Mucosa of descending colon (tissue), 3 donors: ENCODE measurements at regions not wholly inside any gene's neighbourhood (a gene's known extent, or its start where the extent isn't known, plus 50 kb on each side); places are given as distances from the start of the nearest gene placed in this dataset.

Experiments used
- ATAC-seq: fragments of 200-7000 bp; cut with Tn5 transposase; one replicate; pipeline ENCODE4 v1.9.1; 2020; ENCODE audit warnings: mild to moderate bottlenecking, moderate library complexity
- DNase-seq, 3 donors: peaks; one replicate each; pipeline ENCODE4 v3.0.0-alpha.2; 2020
- H3K36me3 ChIP-seq: fragments of 200-600 bp; one replicate; pipeline ENCODE4 v1.8.0; 2021; ENCODE audit warnings: low read depth, mild to moderate bottlenecking
- H3K4me1 ChIP-seq: fragments of 200-600 bp; one replicate; pipeline ENCODE4 v1.8.0; 2021; ENCODE audit warnings: low read depth, mild to moderate bottlenecking
- H3K4me3 ChIP-seq: fragments of 200-600 bp; one replicate; pipeline ENCODE4 v1.8.0; 2021; ENCODE audit warnings: mild to moderate bottlenecking
- H3K9me3 ChIP-seq: fragments of 200-600 bp; one replicate; pipeline ENCODE4 v1.8.0; 2021; ENCODE audit warnings: mild to moderate bottlenecking
- intact Hi-C, 2 donors: fragments of 100-400 bp; cut with DNase I in 1 of 2; cut with micrococcal nuclease in 1 of 2; formaldehyde crosslinking; loops; one replicate each; pipeline versions ENCODE4 v1.11.0 to v1.11.1; 2022; cut with DNase I, micrococcal nuclease
- TF ChIP-seq, protein P1 (sequence below): fragments of 200-600 bp; IDR thresholded peaks from one replicate; pipeline ENCODE4 v1.8.0; 2022; ENCODE audit warnings: antibody characterized with exemption, mild to moderate bottlenecking
- donor health status: DM: no; HTN: no; CAD: no; lungs with moderate emphysema.
- donor health status: DM: no; HTN: no; CAD: no.
- donor health status: DM: no; HTN: yes; CAD: no.

DNA sequence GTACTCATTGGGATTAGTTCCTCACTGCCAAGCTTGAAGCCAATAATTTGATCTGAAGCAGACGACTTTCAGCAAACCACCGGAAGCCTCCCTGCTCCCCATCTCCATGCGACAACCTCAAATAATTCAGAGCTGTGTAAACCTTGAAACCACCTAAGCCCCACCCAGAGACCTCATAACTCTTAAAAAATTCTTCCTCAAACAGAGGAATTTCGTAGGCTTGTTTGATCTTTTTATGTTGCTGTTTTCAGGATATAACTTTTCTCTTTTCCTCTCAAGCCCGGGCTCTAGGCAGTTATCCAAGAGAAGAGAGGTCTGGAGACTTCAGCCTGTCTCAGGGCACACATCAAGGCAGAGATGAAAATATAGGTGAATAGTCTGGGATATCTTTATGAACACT lies 311.6 kb downstream of the KCNRG start:
- TF ChIP-seq, protein P1, sequence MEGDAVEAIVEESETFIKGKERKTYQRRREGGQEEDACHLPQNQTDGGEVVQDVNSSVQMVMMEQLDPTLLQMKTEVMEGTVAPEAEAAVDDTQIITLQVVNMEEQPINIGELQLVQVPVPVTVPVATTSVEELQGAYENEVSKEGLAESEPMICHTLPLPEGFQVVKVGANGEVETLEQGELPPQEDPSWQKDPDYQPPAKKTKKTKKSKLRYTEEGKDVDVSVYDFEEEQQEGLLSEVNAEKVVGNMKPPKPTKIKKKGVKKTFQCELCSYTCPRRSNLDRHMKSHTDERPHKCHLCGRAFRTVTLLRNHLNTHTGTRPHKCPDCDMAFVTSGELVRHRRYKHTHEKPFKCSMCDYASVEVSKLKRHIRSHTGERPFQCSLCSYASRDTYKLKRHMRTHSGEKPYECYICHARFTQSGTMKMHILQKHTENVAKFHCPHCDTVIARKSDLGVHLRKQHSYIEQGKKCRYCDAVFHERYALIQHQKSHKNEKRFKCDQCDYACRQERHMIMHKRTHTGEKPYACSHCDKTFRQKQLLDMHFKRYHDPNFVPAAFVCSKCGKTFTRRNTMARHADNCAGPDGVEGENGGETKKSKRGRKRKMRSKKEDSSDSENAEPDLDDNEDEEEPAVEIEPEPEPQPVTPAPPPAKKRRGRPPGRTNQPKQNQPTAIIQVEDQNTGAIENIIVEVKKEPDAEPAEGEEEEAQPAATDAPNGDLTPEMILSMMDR: no peak
- peaks cover 5% of the 10 kb centered on the region for H3K4me1 ChIP-seq
- ATAC-seq (peak; percentile 36), DNase-seq (no peak)
- H3K9me3 ChIP-seq: peaks cover 3% of the 10 kb centered on the region
- no peaks in the 10 kb centered on the region for H3K36me3 ChIP-seq
- intact Hi-C loops: no loop called here
- no peak overlapping the region for H3K4me3 ChIP-seq

- no peak for DNase-seq
- Histone ChIP-seq H3K4me1 (no peaks in the 10 kb centered on the region), H3K9me3 (no peaks in the 10 kb centered on the region), H3K4me3 (no peak overlapping the region), H3K36me3 (no peaks in the 10 kb centered on the region)
- intact Hi-C loops: no loop called here
- ATAC-seq: peak; percentile 53
- TF ChIP-seq, protein P1: no peak
These were observed 319.0 kb downstream of the KCNRG start for GRCh38 chr13:50334115-50334778.

- no peaks in the 10 kb centered on the region for H3K4me1 ChIP-seq
- DNase-seq (no peak), ATAC-seq (no peak)
- no peaks in the 10 kb centered on the region for H3K36me3 ChIP-seq
- intact Hi-C loops: no loop called here
- no peaks in the 10 kb centered on the region for H3K9me3 ChIP-seq
- no peak overlapping the region for H3K4me3 ChIP-seq
- TF ChIP-seq, protein P1: no peak
These were observed 319.7 kb downstream of the KCNRG start for GRCh38 chr13:50334944-50335343.

DNA sequence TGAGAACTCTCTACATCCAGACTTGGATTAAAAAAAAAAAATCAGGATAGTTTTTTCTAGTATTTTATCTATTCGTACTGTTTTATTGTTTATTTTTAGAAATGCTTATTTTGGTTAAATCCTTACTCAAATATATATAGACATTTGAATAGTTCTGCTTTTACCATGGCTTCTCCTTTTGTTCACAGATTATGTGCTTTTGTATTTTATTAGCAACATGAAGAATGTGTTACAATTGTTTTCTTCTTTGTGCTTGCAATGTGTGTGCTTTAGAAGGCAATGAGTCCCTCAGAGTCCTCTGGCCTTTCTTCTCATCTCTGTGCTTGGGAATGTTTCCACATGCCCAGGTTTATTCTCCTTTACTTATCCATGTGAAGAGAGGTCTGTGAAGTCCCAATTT lies 324.0 kb downstream of the KCNRG start:
- DNase-seq (no peak), ATAC-seq (no peak)
- Histone ChIP-seq H3K4me3 (no peak overlapping the region), H3K4me1 (no peaks in the 10 kb centered on the region), H3K36me3 (no peaks in the 10 kb centered on the region), H3K9me3 (no peaks in the 10 kb centered on the region)
- intact Hi-C loops: no loop called here
- TF ChIP-seq, protein P1: no peak

- no peaks in the 10 kb centered on the region for H3K9me3 ChIP-seq
- TF ChIP-seq, protein P1: no peak
- H3K4me3 ChIP-seq: no peak overlapping the region
- intact Hi-C loops: no loop called here
- no peak for ATAC-seq
- peaks cover 6% of the 10 kb centered on the region for H3K4me1 ChIP-seq
- no peak for DNase-seq
- H3K36me3 ChIP-seq: no peaks in the 10 kb centered on the region
These were observed 324.9 kb downstream of the KCNRG start for GRCh38 chr13:50340146-50340545.
